ENCODE measurements at regions not wholly inside any gene's neighbourhood (a gene's known extent, or its start where the extent isn't known, plus 50 kb on each side); places are given as distances from the start of the nearest gene placed in this dataset.

- no peaks in the 10 kb centered on the region for H3K9me3 ChIP-seq (replicated peaks in 1 of 3)
- H3K27me3 ChIP-seq, result no peaks in the 10 kb centered on the region
- WGBS, 4 donors, result 87 to 96% (median 90%) methylated on average over 8 of the region's 8 CpGs
- no peak for DNase-seq
- intact Hi-C loops (cut with DNase I), result no loop called here
- H3K27ac ChIP-seq, result no peak overlapping the region
- H3K36me3 ChIP-seq (replicated peaks in 1 of 2), result no peaks in the 10 kb centered on the region
- no peak overlapping the region for H3K4me3 ChIP-seq
- H3K4me1 ChIP-seq (replicated peaks in 1 of 2), result no peaks in the 10 kb centered on the region
- no peak for TF ChIP-seq CTCF (IDR thresholded peaks at IDR 0.05)
- no peak for TF ChIP-seq POLR2A (IDR thresholded peaks at IDR 0.05)
Observed at GRCh38 chr17:34817252-34818035, 143.8 kb downstream of the CCT6B start.

- DNase-seq, result no peak
- Histone ChIP-seq H3K27ac (no peak overlapping the region), H3K36me3 (replicated peaks in 1 of 2) (no peaks in the 10 kb centered on the region), H3K27me3 (no peaks in the 10 kb centered on the region), H3K4me3 (no peak overlapping the region), H3K4me1 (replicated peaks in 1 of 2) (no peaks in the 10 kb centered on the region), H3K9me3 (replicated peaks in 1 of 3) (no peaks in the 10 kb centered on the region)
- TF ChIP-seq POLR2A (IDR thresholded peaks at IDR 0.05), result no peak
- TF ChIP-seq CTCF (IDR thresholded peaks at IDR 0.05), result no peak
- 79 to 85% (median 82%) methylated on average over 5 of the region's 5 CpGs for WGBS, 4 donors
- intact Hi-C loops (cut with DNase I), result no loop called here
Observed at GRCh38 chr17:34816848-34817247, 144.4 kb downstream of the CCT6B start.

- Histone ChIP-seq H3K27me3 (no peaks in the 10 kb centered on the region), H3K27ac (no peak overlapping the region), H3K4me1 (replicated peaks in 1 of 2) (no peaks in the 10 kb centered on the region), H3K36me3 (replicated peaks in 1 of 2) (no peaks in the 10 kb centered on the region), H3K9me3 (replicated peaks in 1 of 3) (no peaks in the 10 kb centered on the region), H3K4me3 (no peak overlapping the region)
- 81 to 88% (median 84%) methylated on average over 5 of the region's 5 CpGs for WGBS, 4 donors
- DNase-seq, result no peak
- intact Hi-C loops (cut with DNase I), result no loop called here
- no peak for TF ChIP-seq CTCF (IDR thresholded peaks at IDR 0.05)
- no peak for TF ChIP-seq POLR2A (IDR thresholded peaks at IDR 0.05)
Observed at GRCh38 chr17:34813290-34813689, 148.0 kb downstream of the CCT6B start.

- Histone ChIP-seq H3K27ac (no peak overlapping the region), H3K4me3 (no peak overlapping the region), H3K4me1 (replicated peaks in 1 of 2) (no peaks in the 10 kb centered on the region), H3K27me3 (no peaks in the 10 kb centered on the region), H3K9me3 (replicated peaks in 1 of 3) (no peaks in the 10 kb centered on the region), H3K36me3 (replicated peaks in 1 of 2) (no peaks in the 10 kb centered on the region)
- intact Hi-C loops (cut with DNase I), result no loop called here
- TF ChIP-seq POLR2A (IDR thresholded peaks at IDR 0.05) (no peak), CTCF (IDR thresholded peaks at IDR 0.05) (no peak)
- DNase-seq, result no peak
- 69 to 83% (median 75%) methylated on average over 5 of the region's 5 CpGs for WGBS, 4 donors
Observed at GRCh38 chr17:34811561-34811960, 149.7 kb downstream of the CCT6B start.
